ENCODE measurements at regions not wholly inside any gene's neighbourhood (a gene's known extent, or its start where the extent isn't known, plus 50 kb on each side); places are given as distances from the start of the nearest gene placed in this dataset.
"Not testable (repeated sequence)": the region's sequence is repeated elsewhere in the genome, so short reads cannot be mapped to it uniquely, and the experiment has no call there.

- TF ChIP-seq IRF2 (CRISPR knock-in tag; IDR thresholded peaks at IDR 0.05) (no peak), RFX1 (IDR thresholded peaks at IDR 0.05) (0 out of 2 replicates have a peak, but pooled peaks have one; percentile 9), CEBPB (tag; IDR thresholded peaks at IDR 0.05) (peak; percentile 70), ZNF316 (IDR thresholded peaks at IDR 0.05) (peak; percentile 33; the same call in 1 of the 2 replicates)
Observed at GRCh38 chr2:215535125-215535668, 99.3 kb upstream of the FN1 start (continued).

- H2AFZ ChIP-seq (ENCODE audit: low read depth, low read length); H3K9me1 ChIP-seq (ENCODE audit: control insufficient read depth, insufficient read depth, low read length); H3K36me3 ChIP-seq (ENCODE audit: control insufficient read depth, insufficient read depth, low read length); in situ Hi-C loops (cut with MboI); H3K9me3 ChIP-seq (replicated peaks; ENCODE audit: control insufficient read depth, insufficient read depth, low read depth, low read length); H3K27me3 ChIP-seq (ENCODE audit: control insufficient read depth in 2 of 2, insufficient read depth in 2 of 2, low read length in 2 of 2); H3K79me2 ChIP-seq (ENCODE audit: control insufficient read depth, insufficient read depth, low read length); FAIRE-seq; CTCF ChIA-PET (ENCODE audit: low intra/inter-chr PET ratio); H3K4me3 ChIP-seq; ATAC-seq; DNase-seq (ENCODE audit: extremely low read depth in 1 of 4, low spot score in 3 of 4); BruUV-seq (replicated peaks); intact Hi-C loops (cut with micrococcal nuclease); H3K4me1 ChIP-seq (replicated peaks in 1 of 2; ENCODE audit: control insufficient read depth in 2 of 2, insufficient read depth in 2 of 2, low read length in 2 of 2); H4K20me1 ChIP-seq (replicated peaks; ENCODE audit: control insufficient read depth, insufficient read depth, low read length); H3K27ac ChIP-seq (ENCODE audit: extremely low read depth, low read depth, low read length); H3K9ac ChIP-seq (ENCODE audit: insufficient read depth in 1 of 2, low read depth in 2 of 2, low read length in 2 of 2); H3K4me2 ChIP-seq (ENCODE audit: insufficient read depth, low read length): not testable (repeated sequence)
- POLR2A ChIA-PET, result interaction anchor here (0.7 kb wide), 1 partner anchor 45 kb away, joined by 3 read pairs; no protein-coding TSS in a partner anchor
- TF ChIP-seq ZFP36 (IDR thresholded peaks at IDR 0.05; ENCODE audit: low read depth, low read length, partially characterized antibody), result peak; percentile 12
- 75% methylated on average over 1 of the region's 2 CpGs for WGBS (ENCODE audit: insufficient coverage, low coverage, missing lambda C conversion rate)
Observed at GRCh38 chr2:215533716-215534115, 97.8 kb upstream of the FN1 start.

- Histone ChIP-seq H3K4me1 (replicated peaks in 1 of 2; ENCODE audit: control insufficient read depth in 2 of 2, insufficient read depth in 2 of 2, low read length in 2 of 2) (no peaks in the 10 kb centered on the region; a peak in 1 of 5 replicates), H3K9me3 (replicated peaks; ENCODE audit: control insufficient read depth, insufficient read depth, low read depth, low read length) (no peaks in the 10 kb centered on the region), H3K4me3 (no peak overlapping the region), H4K20me1 (replicated peaks; ENCODE audit: control insufficient read depth, insufficient read depth, low read length) (no peaks in the 10 kb centered on the region), H3K27ac (ENCODE audit: extremely low read depth, low read depth, low read length) (no peak overlapping the region), H3K79me2 (ENCODE audit: control insufficient read depth, insufficient read depth, low read length) (no peaks in the 10 kb centered on the region), H3K9me1 (ENCODE audit: control insufficient read depth, insufficient read depth, low read length) (no peaks in the 10 kb centered on the region), H2AFZ (ENCODE audit: low read depth, low read length) (no peak overlapping the region), H3K36me3 (ENCODE audit: control insufficient read depth, insufficient read depth, low read length) (no peaks in the 10 kb centered on the region), H3K27me3 (ENCODE audit: control insufficient read depth in 2 of 2, insufficient read depth in 2 of 2, low read length in 2 of 2) (no peaks in the 10 kb centered on the region), H3K9ac (ENCODE audit: insufficient read depth in 1 of 2, low read depth in 2 of 2, low read length in 2 of 2) (no peak overlapping the region), H3K4me2 (ENCODE audit: insufficient read depth, low read length) (no peak overlapping the region; the same call in 1 of the 2 replicates)
- POLR2A ChIA-PET, result no interaction called here
- intact Hi-C loops (cut with micrococcal nuclease), result no loop called here
- no TSS peak for BruUV-seq (replicated peaks)
- 6% methylated on average over 2 of the region's 2 CpGs for WGBS (ENCODE audit: insufficient coverage, low coverage, missing lambda C conversion rate)
- DNase-seq (ENCODE audit: extremely low read depth in 1 of 4, low spot score in 3 of 4), result peak in 1 of 4 experiments; percentile 22
- peak; percentile 42; the same call in 2 of the 3 replicates for ATAC-seq
- in situ Hi-C loops (cut with MboI), result no loop called here
- CTCF ChIA-PET (ENCODE audit: low intra/inter-chr PET ratio), result no interaction called here
- no peak for FAIRE-seq
- TF ChIP-seq REST (IDR thresholded peaks at IDR 0.05; ENCODE audit: borderline replicate concordance) (no peak), REST (CRISPR knock-in tag; IDR thresholded peaks at IDR 0.05; ENCODE audit: low read depth) (no peak)
Observed at GRCh38 chr2:215532844-215533243, 97.0 kb upstream of the FN1 start.
